Neural crest cell (in vitro differentiated cells): ENCODE measurements at regions not wholly inside any gene's neighbourhood (a gene's known extent, or its start where the extent isn't known, plus 50 kb on each side); places are given as distances from the start of the nearest gene placed in this dataset.

Source experiments
- DNase-seq: peaks from one replicate; pipeline ENCODE4 v3.0.0; 2021; ENCODE audit warnings: low read depth, mixed read lengths, low spot score
- H3K27ac Mint-ChIP-seq: one replicate; pipeline ENCODE4 v1.8.0; 2021; ENCODE audit warnings: mild to moderate bottlenecking, mixed read lengths; ENCODE audit not compliant: unreplicated experiment
- H3K27me3 Mint-ChIP-seq: 2 replicates; pipeline ENCODE4 v1.8.0; 2021; ENCODE audit warnings: low read depth, mild to moderate bottlenecking, mixed read lengths
- H3K36me3 Mint-ChIP-seq: 2 replicates; pipeline ENCODE4 v1.8.0; 2021; ENCODE audit warnings: low read depth, mild to moderate bottlenecking, mixed read lengths
- H3K4me1 Mint-ChIP-seq: 2 replicates; pipeline ENCODE4 v1.8.0; 2021; ENCODE audit warnings: mixed read lengths
- H3K4me3 Mint-ChIP-seq: one replicate; pipeline ENCODE4 v1.8.0; 2021; ENCODE audit warnings: mild to moderate bottlenecking, mixed read lengths
- H3K9me3 Mint-ChIP-seq: 2 replicates; pipeline ENCODE4 v1.8.0; 2021; ENCODE audit warnings: mixed read lengths
- CTCF ChIP-seq: fragments of 200-600 bp; sonication (generic); conservative IDR thresholded peaks from 2 replicates; pipeline ENCODE4 v1.5.0; 2021; ENCODE audit warnings: antibody characterized with exemption, mild to moderate bottlenecking

DNA sequence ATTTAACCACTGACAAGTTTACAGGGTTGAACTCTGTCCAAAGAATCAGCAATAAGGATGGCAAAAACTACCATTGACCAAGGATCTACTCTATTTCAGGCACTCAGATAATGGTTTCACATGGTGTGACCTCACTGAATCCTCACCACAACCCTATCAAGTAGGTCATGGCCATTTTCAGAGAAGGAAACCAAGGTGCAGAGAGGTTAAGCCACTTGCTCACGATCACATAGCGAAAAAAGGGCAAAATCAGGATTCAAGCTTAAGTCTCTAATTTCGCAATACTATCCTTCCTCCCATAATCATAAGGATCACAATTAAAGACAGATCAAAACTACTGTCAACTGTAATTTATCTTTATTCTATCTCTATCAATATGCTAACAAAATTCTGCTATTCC, 191.0 kb upstream of the AFF2 start:
- H3K36me3 Mint-ChIP-seq = no peaks in the 10 kb centered on the region
- no peaks in the 10 kb centered on the region for H3K27me3 Mint-ChIP-seq
- no peak for TF ChIP-seq CTCF
- DNase-seq = no peak
- H3K27ac Mint-ChIP-seq = no peak overlapping the region
- peaks cover 5% of the 10 kb centered on the region for H3K9me3 Mint-ChIP-seq
- no peak overlapping the region for H3K4me3 Mint-ChIP-seq
- no peaks in the 10 kb centered on the region for H3K4me1 Mint-ChIP-seq

DNA sequence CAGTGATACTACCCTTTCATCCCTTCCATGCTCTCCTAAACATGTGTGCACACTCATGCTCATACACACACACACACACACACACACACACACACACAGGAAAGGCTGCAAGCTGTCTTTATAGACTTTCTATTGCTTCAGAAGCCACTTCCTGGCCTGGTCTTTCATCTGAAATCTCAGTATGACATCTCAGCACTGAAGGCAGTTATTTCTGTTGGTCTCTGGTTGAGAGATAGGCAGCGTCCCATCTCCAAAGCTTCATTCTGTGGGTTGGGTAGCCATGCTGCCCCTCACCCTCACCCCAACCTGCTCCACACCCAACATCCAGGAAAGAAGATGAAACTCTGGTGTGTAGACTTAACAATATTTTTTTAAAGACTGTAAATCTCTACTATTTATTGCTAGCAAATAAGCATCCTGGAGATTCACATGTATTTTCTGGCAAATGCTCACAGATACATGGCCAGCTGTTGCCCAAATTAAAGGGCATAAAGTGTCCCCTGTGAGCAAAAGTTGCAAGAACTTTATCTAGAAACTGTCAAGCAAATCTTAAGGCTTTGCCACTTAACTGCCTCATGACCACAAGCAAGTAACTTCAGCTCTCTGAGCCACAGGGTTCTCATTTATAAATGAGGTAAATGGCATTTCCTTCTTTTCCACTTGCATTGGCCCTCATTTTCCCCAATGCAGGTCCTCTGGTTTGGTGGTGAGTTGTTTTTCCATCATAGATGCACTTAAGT, 189.8 kb upstream of the AFF2 start:
- peaks cover 5% of the 10 kb centered on the region for H3K9me3 Mint-ChIP-seq
- H3K4me1 Mint-ChIP-seq = peaks cover 6% of the 10 kb centered on the region
- no peaks in the 10 kb centered on the region for H3K36me3 Mint-ChIP-seq
- no peak for TF ChIP-seq CTCF
- H3K27me3 Mint-ChIP-seq = no peaks in the 10 kb centered on the region
- no peak overlapping the region for H3K27ac Mint-ChIP-seq
- H3K4me3 Mint-ChIP-seq = no peak overlapping the region
- no peak for DNase-seq

DNA sequence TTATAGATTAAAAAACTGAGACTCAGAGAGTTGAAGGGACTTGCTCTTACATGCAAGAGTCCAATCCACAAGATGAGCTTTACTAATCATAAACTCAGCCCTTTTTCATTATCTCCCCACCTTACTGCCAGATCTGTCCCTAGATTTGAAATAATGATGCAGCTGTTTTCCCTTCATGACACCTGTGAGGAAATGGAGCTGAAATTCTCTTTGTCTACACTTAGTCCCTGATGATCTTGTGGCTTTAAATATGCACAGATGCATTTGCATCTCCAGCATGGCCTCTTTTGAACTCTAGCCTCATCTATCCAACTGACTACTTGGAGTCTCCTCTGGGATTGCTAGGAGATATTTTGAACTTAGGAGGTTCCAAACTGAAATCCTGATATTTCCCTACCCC, 188.9 kb upstream of the AFF2 start:
- H3K9me3 Mint-ChIP-seq = peaks cover 7% of the 10 kb centered on the region

GRCh38 chrX:148314876-148315275, 185.5 kb upstream of the AFF2 start:
- Mint-ChIP-seq H3K36me3 (no peaks in the 10 kb centered on the region), H3K9me3 (peaks cover 8% of the 10 kb centered on the region), H3K4me1 (peaks cover 6% of the 10 kb centered on the region)

More for the DNA sequence above, 188.9 kb upstream of the AFF2 start:
- Mint-ChIP-seq H3K4me3 (no peak overlapping the region), H3K36me3 (no peaks in the 10 kb centered on the region), H3K27me3 (no peaks in the 10 kb centered on the region), H3K4me1 (peaks cover 6% of the 10 kb centered on the region), H3K27ac (no peak overlapping the region)
- TF ChIP-seq CTCF = no peak
- no peak for DNase-seq

GRCh38 chrX:148316446-148316845, 184.0 kb upstream of the AFF2 start:
- Mint-ChIP-seq H3K36me3 (no peaks in the 10 kb centered on the region), H3K27me3 (no peaks in the 10 kb centered on the region), H3K4me1 (peaks cover 6% of the 10 kb centered on the region), H3K27ac (no peak overlapping the region), H3K9me3 (peaks cover 11% of the 10 kb centered on the region), H3K4me3 (no peak overlapping the region)
- DNase-seq = no peak
- TF ChIP-seq CTCF = no peak

More at GRCh38 chrX:148314876-148315275, 185.5 kb upstream of the AFF2 start:
- no peak overlapping the region for H3K4me3 Mint-ChIP-seq
- DNase-seq = no peak
- H3K27ac Mint-ChIP-seq = no peak overlapping the region
- H3K27me3 Mint-ChIP-seq = no peaks in the 10 kb centered on the region
- TF ChIP-seq CTCF = no peak
